ENCODE measurements at regions not wholly inside any gene's neighbourhood (a gene's known extent, or its start where the extent isn't known, plus 50 kb on each side); places are given as distances from the start of the nearest gene placed in this dataset.

DNA sequence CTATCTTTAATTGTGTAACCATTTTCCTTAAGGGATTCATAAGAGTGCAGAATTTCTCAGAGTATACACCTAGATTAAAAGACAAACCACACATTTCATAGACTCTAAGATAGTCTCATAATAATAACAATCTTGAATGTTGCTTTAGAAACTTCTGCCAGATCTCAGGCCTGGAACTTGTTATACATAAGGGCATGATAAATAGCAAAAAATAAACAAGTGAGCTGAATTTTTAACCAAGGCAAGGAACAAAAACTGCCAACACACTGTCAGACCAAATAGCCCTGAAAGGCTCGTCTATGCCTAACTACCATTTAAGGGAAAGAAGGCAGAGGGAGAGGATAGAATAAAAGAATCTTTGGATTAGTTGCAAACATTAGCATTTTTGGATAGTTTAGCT is 65.8 kb upstream of the SEMA3C start:
- Histone ChIP-seq H4K5ac (ENCODE audit: insufficient read length, low read depth, low read length) (no peak overlapping the region), H3K4me1 (replicated peaks in 1 of 4; ENCODE audit: control insufficient read depth in 3 of 4, insufficient read depth in 4 of 4, low read length in 3 of 4) (no peaks in the 10 kb centered on the region), H3K36me3 (ENCODE audit: control insufficient read depth in 2 of 4, insufficient read depth in 4 of 4, low read length in 3 of 4) (no peaks in the 10 kb centered on the region), H3K23ac (ENCODE audit: insufficient read length) (no peak overlapping the region), H3K9me3 (ENCODE audit: insufficient read depth in 2 of 2, low read depth in 1 of 2, low read length in 1 of 2) (no peaks in the 10 kb centered on the region; a peak in 1 of 4 replicates), H2BK120ac (replicated peaks; ENCODE audit: low read depth, low read length) (no peak overlapping the region), H2BK12ac (ENCODE audit: low read depth, low read length) (no peak overlapping the region), H3K79me1 (ENCODE audit: low read depth, low read length) (no peaks in the 10 kb centered on the region), H4K8ac (ENCODE audit: extremely low read depth, insufficient read depth, low read length) (no peak overlapping the region), H2BK5ac (ENCODE audit: low read depth, low read length) (no peak overlapping the region), H3K4me2 (ENCODE audit: insufficient read depth in 1 of 2, low read depth in 2 of 2, low read length in 2 of 2) (no peak overlapping the region), H4K20me1 (replicated peaks in 1 of 2; ENCODE audit: control insufficient read depth in 1 of 2, insufficient read depth in 2 of 2, low read length in 2 of 2) (no peaks in the 10 kb centered on the region), H3K79me2 (ENCODE audit: control insufficient read depth in 1 of 2, insufficient read depth in 2 of 2, low read length in 2 of 2) (no peaks in the 10 kb centered on the region), H3K18ac (ENCODE audit: extremely low read depth, low read length) (no peak overlapping the region), H2AFZ (ENCODE audit: low read length) (no peak overlapping the region), H3K56ac (replicated peaks; ENCODE audit: insufficient read length, low read depth, low read length) (no peak overlapping the region), H2BK20ac (ENCODE audit: low read length) (no peak overlapping the region), H3K4ac (replicated peaks; ENCODE audit: insufficient read length, low read depth, low read length) (no peak overlapping the region), H3K23me2 (ENCODE audit: low read depth, low read length) (no peaks in the 10 kb centered on the region), H3K4me3 (ENCODE audit: extremely low read depth in 1 of 4, insufficient read depth in 2 of 4, low read depth in 3 of 4, low read length in 4 of 4) (no peak overlapping the region), H3K9ac (replicated peaks in 1 of 4; ENCODE audit: extremely low read depth in 1 of 4, low read depth in 3 of 4, low read length in 3 of 4) (no peak overlapping the region), H3K14ac (ENCODE audit: insufficient read length) (no peak overlapping the region), H3K27ac (ENCODE audit: low read depth, low read length) (no peak overlapping the region), H2BK15ac (ENCODE audit: low read length) (no peak overlapping the region), H4K91ac (replicated peaks; ENCODE audit: insufficient read length, low read length) (no peak overlapping the region), H2AK5ac (ENCODE audit: low read depth, low read length) (no peak overlapping the region), H3K27me3 (replicated peaks in 1 of 4; ENCODE audit: control insufficient read depth in 3 of 4, extremely low read depth in 1 of 4, insufficient read depth in 3 of 4, low read length in 3 of 4) (no peaks in the 10 kb centered on the region)
- TF ChIP-seq SIRT6 (IDR thresholded peaks at IDR 0.05; ENCODE audit: low read length) (no peak), CREB1 (IDR thresholded peaks at IDR 0.05) (no peak), SIX5 (IDR thresholded peaks at IDR 0.05; ENCODE audit: low read depth, low read length) (no peak), TCF12 (IDR thresholded peaks at IDR 0.05; ENCODE audit: low read depth, low read length) (no peak), TEAD4 (IDR thresholded peaks at IDR 0.05; ENCODE audit: low read depth, low read length) (no peak), CHD1 (IDR thresholded peaks at IDR 0.05; ENCODE audit: low read depth, low read length) (no peak), PHF8 (conservative IDR thresholded peaks at IDR 0.05; ENCODE audit: low read depth, low read length) (no peak), YY1 (IDR thresholded peaks at IDR 0.05; ENCODE audit: low read depth, low read length) (no peak)
- ChIA-PET POLR2A (ENCODE audit: partially characterized antibody) (no interaction called here), CTCF (ENCODE audit: partially characterized antibody) (interaction anchor here (1.1 to 1.4 kb wide), 2 partner anchors 17 to 323 kb away, joined by 3 to 4 read pairs; no protein-coding TSS in a partner anchor)
- no peak for DNase-seq (ENCODE audit: low read depth in 1 of 2, low spot score in 2 of 2)
- WGBS, 2 experiments (ENCODE audit: extremely low coverage in 1 of 2, insufficient coverage in 1 of 2, insufficient read length in 1 of 2, insufficient replicate concordance in 2 of 2, low coverage in 1 of 2, low lambda C conversion rate in 2 of 2, missing lambda C conversion rate in 1 of 2) = 84% methylated on average over 1 of the region's 1 CpG; no CpG with 5 or more reads in 1 of the 2 experiments
- FAIRE-seq = no peak
